Mesodermal cell (in vitro differentiated cells): ENCODE measurements at regions not wholly inside any gene's neighbourhood (a gene's known extent, or its start where the extent isn't known, plus 50 kb on each side); places are given as distances from the start of the nearest gene placed in this dataset.

ENCODE experiments used
- H3K27ac ChIP-seq: 2 replicates; pipeline ENCODE4 v1.7.0; 2013; ENCODE audit warnings: mild to moderate bottlenecking, low read depth, low read length, moderate library complexity; ENCODE audit not compliant: severe bottlenecking
- H3K36me3 ChIP-seq: 2 replicates; pipeline ENCODE4 v1.7.1; 2013; ENCODE audit warnings: mild to moderate bottlenecking, low read length, moderate library complexity; ENCODE audit not compliant: control insufficient read depth, insufficient read depth
- H3K4me1 ChIP-seq: one replicate; pipeline ENCODE4 v1.7.1; 2013; ENCODE audit warnings: mild to moderate bottlenecking, low read length; ENCODE audit not compliant: insufficient read depth, control insufficient read depth, poor library complexity, severe bottlenecking
- H3K4me3 ChIP-seq: 2 replicates; pipeline ENCODE4 v1.7.0; 2013; ENCODE audit warnings: low read length, control low read depth, mild to moderate bottlenecking; ENCODE audit not compliant: insufficient read depth, poor library complexity, severe bottlenecking; ENCODE audit errors: extremely low read depth
- H3K9me3 ChIP-seq: 2 replicates; pipeline ENCODE4 v1.7.1; 2013; ENCODE audit warnings: mild to moderate bottlenecking, low read length, moderate library complexity; ENCODE audit not compliant: control insufficient read depth
- WGBS, 2 experiments: methylation state at CpG; one replicate each; pipeline ENCODE4 v1.1.5; 2013; ENCODE audit warnings: missing lambda C conversion rate in 2 of 2; ENCODE audit not compliant: insufficient coverage in 2 of 2; 5-methylcytosine and 5-hydroxymethylcytosine counted together

DNA sequence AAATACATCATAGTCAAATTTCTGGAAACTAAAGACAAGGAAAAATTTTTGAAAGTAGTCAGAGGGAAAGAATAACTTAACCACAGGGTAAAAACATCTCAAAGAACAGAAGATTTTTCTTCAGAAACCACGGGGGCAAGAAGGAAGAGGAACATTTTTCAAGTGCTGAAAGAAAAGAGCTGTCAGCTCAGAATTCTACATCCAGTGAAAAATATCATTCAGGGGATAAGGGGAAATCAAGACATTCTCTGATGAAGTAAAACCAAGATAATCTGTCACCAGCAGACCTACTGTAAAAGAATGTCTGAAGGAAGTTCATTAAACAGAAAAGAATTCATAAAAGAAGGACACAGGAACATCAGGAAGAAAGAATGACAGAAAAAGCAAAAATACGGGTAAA, 111.2 kb upstream of the TMEM72 start:
- no peaks in the 10 kb centered on the region for H3K36me3 ChIP-seq
- no peaks in the 10 kb centered on the region for H3K9me3 ChIP-seq
- no peak overlapping the region for H3K4me3 ChIP-seq
- H3K27ac ChIP-seq = no peak overlapping the region
- 80% methylated on average over 1 of the region's 2 CpGs; no CpG with 5 or more reads in 1 of the 2 experiments for WGBS, 2 experiments
- H3K4me1 ChIP-seq = no peaks in the 10 kb centered on the region

DNA sequence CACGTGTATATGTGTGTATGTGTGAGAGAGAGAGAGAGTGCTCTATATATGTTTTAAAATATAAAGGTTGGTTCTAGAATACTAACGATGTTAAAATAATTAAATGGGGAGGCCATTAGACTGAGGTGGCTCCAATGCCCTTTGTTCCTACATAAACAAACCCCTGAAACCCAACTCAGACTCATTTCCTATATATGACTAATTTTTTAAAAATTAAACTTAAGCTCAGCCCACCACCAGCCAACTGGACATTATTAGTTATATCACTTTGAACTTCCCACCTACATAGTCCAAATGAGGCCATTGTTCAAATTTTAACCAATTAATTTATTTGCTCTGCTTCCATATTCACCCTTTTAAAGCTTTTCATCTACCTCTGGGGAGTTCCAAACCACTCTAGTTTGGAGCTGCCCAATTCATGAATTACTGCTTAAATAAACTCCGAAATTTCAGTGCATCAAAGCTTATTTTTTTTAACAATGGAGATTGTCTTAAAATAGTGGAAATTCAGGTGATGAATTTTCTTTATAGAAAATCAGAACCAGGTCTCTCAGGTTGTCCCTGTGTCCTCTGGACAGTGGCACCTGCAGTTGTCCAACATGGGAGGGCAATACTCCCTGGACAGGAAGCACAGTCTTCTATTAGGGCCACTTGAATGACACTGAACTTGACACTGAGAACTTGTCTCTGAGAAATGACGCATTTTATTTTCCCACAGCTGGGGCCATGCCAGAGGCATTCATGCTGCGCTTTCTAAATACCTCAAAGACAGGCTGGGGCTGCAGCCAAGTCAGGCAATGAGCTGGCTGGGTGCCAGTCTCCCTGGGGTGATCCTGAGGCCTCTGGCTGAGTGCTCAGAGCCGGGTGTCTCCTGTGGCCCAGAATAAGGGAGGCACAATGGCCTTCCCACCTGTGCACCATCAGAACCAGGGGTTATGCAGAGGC, 109.5 kb upstream of the TMEM72 start:
- no peak overlapping the region for H3K4me3 ChIP-seq
- H3K9me3 ChIP-seq = no peaks in the 10 kb centered on the region
- no peak overlapping the region for H3K27ac ChIP-seq
- WGBS, 2 experiments = 98 to 100% methylated on average over 1 to 3 of the region's 6 CpGs
- H3K4me1 ChIP-seq = no peaks in the 10 kb centered on the region
- H3K36me3 ChIP-seq = no peaks in the 10 kb centered on the region

DNA sequence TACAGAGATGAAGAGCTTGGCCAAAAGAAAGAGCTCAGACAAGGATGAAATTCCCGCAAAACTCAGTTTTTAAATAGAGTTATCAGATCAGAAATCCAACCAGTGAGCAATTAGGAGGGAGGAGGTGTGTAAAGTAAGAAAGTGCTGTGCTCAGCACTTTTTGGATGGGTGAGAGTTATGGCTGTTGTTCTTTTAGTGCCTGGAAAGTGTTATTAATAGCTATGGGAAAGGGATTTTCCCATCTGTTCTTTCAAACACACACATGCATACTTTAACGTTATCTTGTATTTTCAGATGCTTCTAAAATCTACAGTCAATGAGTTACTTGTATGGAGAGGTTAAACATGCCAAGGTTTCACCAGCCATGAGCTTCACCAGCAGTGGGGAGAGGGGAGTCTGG, 107.3 kb upstream of the TMEM72 start:
- 100% methylated on average over 1 of the region's 2 CpGs for WGBS, 2 experiments
- no peak overlapping the region for H3K27ac ChIP-seq
- H3K9me3 ChIP-seq = no peaks in the 10 kb centered on the region
- H3K4me1 ChIP-seq = no peaks in the 10 kb centered on the region
- H3K36me3 ChIP-seq = no peaks in the 10 kb centered on the region
- H3K4me3 ChIP-seq = no peak overlapping the region

DNA sequence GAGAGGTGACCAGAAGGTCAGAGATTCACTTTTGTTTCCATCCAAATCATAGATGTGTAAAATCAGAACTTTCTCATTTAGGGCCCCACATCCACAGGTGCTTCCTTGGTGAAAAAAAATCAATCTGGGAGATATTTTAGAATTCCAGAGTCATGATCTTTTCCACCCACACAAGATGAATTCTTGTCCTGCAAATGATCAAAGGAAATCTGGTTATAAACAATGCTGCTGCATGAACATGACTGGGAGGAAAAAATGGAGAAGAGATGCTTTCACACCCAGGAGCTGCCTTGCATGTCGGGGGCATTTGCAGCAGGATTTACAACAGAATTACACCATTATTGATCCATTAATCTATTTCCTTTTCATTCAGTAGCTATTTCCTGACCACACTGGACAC, 106.5 kb upstream of the TMEM72 start:
- Histone ChIP-seq H3K9me3 (no peaks in the 10 kb centered on the region), H3K4me1 (no peaks in the 10 kb centered on the region), H3K36me3 (no peaks in the 10 kb centered on the region), H3K27ac (no peak overlapping the region), H3K4me3 (no peak overlapping the region)
- WGBS, 2 experiments = 80% methylated on average over 1 of the region's 1 CpG; no CpG with 5 or more reads in 1 of the 2 experiments

DNA sequence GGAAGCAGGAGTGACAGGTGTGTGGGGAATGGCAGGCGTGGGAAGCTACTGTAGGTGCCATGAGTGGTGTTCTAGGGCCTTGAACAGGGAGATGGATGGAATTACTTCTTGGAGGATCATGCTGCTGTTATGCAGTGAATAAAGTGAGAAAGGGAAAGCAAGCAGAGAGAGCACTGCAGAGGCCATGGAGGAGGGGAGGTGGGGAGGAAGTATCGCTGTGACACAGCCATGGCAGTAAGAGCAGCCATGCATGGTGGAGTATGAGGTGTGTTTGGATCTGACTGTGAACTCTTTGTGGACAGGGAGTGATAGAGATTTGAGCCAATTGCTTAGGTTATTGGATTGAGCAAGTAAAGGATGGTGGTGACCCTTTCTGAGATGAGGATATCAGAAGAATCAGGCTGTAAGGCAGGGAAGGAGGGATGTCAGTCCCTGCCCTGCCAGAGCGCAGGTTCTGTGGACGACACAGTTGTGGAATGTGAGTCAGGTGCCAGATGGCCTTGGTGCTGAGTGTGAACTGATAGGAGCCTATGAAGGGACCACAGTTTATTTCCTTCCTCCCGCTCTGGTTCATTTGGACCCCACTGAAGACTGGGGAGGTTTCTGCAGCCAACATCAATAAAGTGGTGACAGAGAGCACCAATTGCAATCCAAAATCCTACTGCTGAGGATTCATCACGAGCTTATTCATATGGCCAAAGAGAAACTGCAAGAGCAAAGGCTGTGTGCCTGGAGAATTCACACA, 105.5 kb upstream of the TMEM72 start:
- WGBS, 2 experiments = 87% methylated on average over 4 to 6 of the region's 6 CpGs
- H3K4me1 ChIP-seq = no peaks in the 10 kb centered on the region
- no peak overlapping the region for H3K27ac ChIP-seq
- no peaks in the 10 kb centered on the region for H3K36me3 ChIP-seq
- H3K9me3 ChIP-seq = no peaks in the 10 kb centered on the region
- H3K4me3 ChIP-seq = no peak overlapping the region

DNA sequence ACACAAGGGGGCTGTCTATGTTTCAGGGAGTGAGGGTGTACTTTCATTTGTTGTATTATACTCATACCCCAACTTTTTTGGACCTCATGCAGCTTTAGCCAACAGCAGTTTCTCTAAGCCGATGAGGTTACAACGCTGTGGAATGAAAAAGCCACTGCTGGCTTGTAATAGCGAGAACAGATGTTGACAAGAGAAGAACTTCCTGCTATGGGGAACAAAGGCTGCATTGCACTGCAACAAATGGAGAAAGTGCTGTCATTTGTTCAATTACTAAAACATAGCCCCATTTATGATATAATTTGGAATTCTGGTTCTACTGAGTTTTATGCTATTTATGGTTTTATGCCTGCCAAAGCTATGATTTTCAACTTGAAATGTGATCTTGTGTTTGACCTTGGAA, 104.2 kb upstream of the TMEM72 start:
- Histone ChIP-seq H3K4me3 (no peak overlapping the region), H3K36me3 (no peaks in the 10 kb centered on the region), H3K27ac (no peak overlapping the region), H3K4me1 (no peaks in the 10 kb centered on the region), H3K9me3 (no peaks in the 10 kb centered on the region)
- 95 to 97% methylated on average over 3 of the region's 3 CpGs for WGBS, 2 experiments

DNA sequence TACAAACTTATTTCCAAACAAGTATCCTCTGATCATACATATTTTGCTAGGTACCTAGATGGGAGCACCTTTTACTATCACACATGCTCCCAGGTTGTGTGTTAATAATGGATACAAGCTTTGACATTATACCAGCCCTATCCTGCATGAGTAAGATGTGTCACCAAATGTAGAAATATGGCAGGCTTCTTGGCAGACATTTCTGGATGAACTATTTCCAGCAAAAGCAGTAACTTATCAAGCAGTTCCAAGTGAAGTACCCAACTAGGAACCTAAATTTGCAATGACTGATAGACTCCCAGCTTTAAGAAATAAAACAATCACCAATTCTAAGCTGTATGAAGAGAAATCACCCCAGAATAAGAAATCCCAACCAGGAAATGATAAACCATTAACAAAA, 103.7 kb upstream of the TMEM72 start:
- no peak overlapping the region for H3K4me3 ChIP-seq
- H3K36me3 ChIP-seq = no peaks in the 10 kb centered on the region
- no peaks in the 10 kb centered on the region for H3K9me3 ChIP-seq
- H3K27ac ChIP-seq = no peak overlapping the region
- H3K4me1 ChIP-seq = no peaks in the 10 kb centered on the region

DNA sequence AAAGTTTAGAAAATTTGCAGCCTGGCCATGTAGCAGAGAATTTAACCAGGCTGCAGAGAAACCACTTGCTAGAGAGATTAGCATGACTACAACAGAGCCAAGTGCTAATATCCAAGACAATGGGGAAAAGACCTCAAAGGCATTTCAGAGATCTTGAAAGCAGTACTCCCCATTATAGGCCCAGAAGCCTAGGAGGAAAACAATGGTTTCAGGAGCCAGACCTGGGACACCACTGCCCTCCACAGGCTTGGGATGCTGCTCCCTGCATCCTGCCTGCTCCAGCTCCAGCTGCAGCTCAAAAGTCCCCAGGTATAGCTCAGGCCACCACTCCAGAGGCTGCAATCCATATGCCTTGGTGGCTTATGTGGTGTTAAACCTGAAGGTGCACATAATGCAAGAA, 101.5 kb upstream of the TMEM72 start:
- H3K27ac ChIP-seq = no peak overlapping the region
- H3K36me3 ChIP-seq = no peaks in the 10 kb centered on the region
- no peak overlapping the region for H3K4me3 ChIP-seq
- H3K9me3 ChIP-seq = no peaks in the 10 kb centered on the region
- no peaks in the 10 kb centered on the region for H3K4me1 ChIP-seq

DNA sequence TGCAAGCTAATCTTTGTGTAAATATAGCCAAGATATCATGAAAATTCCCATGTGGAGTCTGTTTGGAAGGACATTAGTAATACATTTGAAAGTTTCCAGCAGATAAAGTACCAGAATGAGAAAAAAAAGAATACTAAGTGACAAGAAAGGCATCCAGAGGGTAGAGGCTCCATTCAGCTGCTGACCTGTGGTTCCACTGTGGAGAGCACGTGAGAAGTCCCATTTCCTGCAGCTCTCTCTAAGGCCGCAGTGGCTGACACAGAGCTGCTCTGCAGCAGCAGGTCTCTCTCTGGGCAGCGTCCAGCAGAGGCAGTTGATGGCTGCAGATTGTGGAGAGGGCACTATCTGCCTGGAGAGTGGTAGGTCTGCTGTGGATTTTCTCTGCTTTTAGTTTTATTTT, 100.1 kb upstream of the TMEM72 start:
- WGBS, 2 experiments = 67 to 77% methylated on average over 3 of the region's 3 CpGs
- no peaks in the 10 kb centered on the region for H3K36me3 ChIP-seq
- no peak overlapping the region for H3K27ac ChIP-seq
- H3K4me3 ChIP-seq = no peak overlapping the region
- H3K4me1 ChIP-seq = no peaks in the 10 kb centered on the region
- H3K9me3 ChIP-seq = no peaks in the 10 kb centered on the region

DNA sequence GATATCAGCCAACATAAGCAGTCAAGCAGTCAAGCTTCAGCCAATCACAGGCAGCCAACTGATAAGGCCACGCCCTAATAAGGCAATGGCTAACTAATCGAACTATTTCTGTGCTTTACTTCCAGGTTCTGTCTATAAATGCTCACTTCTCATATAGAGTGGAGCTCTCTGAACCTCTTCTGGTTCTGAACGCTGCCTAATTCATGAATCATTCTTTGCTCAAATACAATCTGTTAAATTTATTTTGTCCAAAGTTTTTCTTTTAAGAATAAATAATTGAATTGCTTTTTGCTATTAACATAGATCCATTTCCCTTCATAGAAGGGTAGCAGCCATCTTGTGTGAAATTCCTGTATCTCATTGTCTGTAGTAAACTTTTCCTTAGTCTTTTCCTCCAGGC, 97.9 kb upstream of the TMEM72 start:
- 89 to 94% methylated on average over 1 to 2 of the region's 3 CpGs for WGBS, 2 experiments
- no peak overlapping the region for H3K4me3 ChIP-seq
- H3K27ac ChIP-seq = no peak overlapping the region

DNA sequence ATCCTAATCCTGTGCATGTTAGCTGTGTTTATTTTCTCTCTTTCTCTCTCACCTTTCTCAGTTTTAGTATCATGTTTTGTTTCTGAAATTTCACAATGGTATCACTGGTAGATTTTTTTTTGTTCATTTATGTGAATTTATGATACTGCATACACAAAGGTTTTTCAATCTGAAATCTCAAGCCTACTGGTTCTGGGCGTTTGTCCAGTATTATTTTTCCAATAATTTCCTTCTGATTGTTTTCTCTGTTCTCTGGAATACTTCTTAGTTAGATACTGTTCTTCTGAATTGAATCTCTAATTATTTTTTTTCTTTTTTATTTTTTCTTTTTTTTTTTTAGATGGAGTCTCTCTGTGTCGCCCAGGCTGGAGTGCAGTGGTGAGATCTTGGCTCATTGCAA, 96.2 kb upstream of the TMEM72 start:
- Histone ChIP-seq H3K4me1 (no peaks in the 10 kb centered on the region), H3K9me3 (no peaks in the 10 kb centered on the region), H3K36me3 (no peaks in the 10 kb centered on the region), H3K27ac (no peak overlapping the region), H3K4me3 (no peak overlapping the region)
- no CpG with 5 or more reads among the region's 2 CpGs for WGBS, 2 experiments

More for the DNA sequence above, 97.9 kb upstream of the TMEM72 start:
- H3K36me3 ChIP-seq = no peaks in the 10 kb centered on the region
- no peaks in the 10 kb centered on the region for H3K9me3 ChIP-seq
- H3K4me1 ChIP-seq = no peaks in the 10 kb centered on the region
